ENCODE measurements at regions not wholly inside any gene's neighbourhood (a gene's known extent, or its start where the extent isn't known, plus 50 kb on each side); places are given as distances from the start of the nearest gene placed in this dataset.

DNA sequence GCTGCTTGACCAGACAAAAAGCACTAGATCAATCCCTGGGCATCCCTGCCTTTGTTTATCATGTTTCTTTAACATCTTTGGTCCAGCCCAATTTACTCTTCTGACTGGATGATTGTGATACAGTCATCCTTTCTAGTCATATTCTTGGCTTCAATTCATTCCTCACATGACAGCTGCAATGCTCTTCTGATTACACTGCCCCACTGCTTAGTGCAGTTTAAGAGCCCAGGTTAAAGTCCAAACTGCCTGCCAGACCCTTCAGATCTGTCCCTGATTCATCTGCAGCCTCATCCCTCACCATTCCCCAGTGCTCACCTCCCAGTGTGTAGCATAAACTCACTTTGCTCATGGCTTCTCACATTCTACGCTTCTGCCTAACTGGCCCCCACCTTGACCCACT is 383.8 kb downstream of the TNS3 start:
- Mint-ChIP-seq H3K4me1 (peaks cover 7% of the 10 kb centered on the region), H3K36me3 (no peaks in the 10 kb centered on the region), H3K9me3 (no peaks in the 10 kb centered on the region), H3K27ac (no peak overlapping the region), H3K4me3 (no peak overlapping the region), H3K27me3 (ENCODE audit: insufficient read depth, low read depth) (no peaks in the 10 kb centered on the region)
- H4K20me1 ChIP-seq (ENCODE audit: low read depth), result no peaks in the 10 kb centered on the region
- H3K4me1 ChIP-seq, result no peaks in the 10 kb centered on the region
- H2AFZ ChIP-seq (replicated peaks), result no peak overlapping the region
- H3K79me2 ChIP-seq (ENCODE audit: low read depth), result no peaks in the 10 kb centered on the region
- no peak overlapping the region for H3K4me3 ChIP-seq
- no peak overlapping the region for H3K9ac ChIP-seq
- TF ChIP-seq, protein P1, sequence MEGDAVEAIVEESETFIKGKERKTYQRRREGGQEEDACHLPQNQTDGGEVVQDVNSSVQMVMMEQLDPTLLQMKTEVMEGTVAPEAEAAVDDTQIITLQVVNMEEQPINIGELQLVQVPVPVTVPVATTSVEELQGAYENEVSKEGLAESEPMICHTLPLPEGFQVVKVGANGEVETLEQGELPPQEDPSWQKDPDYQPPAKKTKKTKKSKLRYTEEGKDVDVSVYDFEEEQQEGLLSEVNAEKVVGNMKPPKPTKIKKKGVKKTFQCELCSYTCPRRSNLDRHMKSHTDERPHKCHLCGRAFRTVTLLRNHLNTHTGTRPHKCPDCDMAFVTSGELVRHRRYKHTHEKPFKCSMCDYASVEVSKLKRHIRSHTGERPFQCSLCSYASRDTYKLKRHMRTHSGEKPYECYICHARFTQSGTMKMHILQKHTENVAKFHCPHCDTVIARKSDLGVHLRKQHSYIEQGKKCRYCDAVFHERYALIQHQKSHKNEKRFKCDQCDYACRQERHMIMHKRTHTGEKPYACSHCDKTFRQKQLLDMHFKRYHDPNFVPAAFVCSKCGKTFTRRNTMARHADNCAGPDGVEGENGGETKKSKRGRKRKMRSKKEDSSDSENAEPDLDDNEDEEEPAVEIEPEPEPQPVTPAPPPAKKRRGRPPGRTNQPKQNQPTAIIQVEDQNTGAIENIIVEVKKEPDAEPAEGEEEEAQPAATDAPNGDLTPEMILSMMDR (IDR thresholded peaks at IDR 0.05), result no peak
- TF ChIP-seq EZH2 (IDR thresholded peaks at IDR 0.05) (no peak), EZH2phosphoT487 (IDR thresholded peaks at IDR 0.05) (no peak)
- H3K4me2 ChIP-seq, result no peak overlapping the region
- H3K9me3 ChIP-seq (ENCODE audit: low read depth), result no peaks in the 10 kb centered on the region
- no peaks in the 10 kb centered on the region for H3K36me3 ChIP-seq
- H3K27ac ChIP-seq, result no peak overlapping the region
- no peak for DNase-seq (ENCODE audit: low spot score)
- H3K27me3 ChIP-seq, result no peaks in the 10 kb centered on the region
- H3F3A ChIP-seq (ENCODE audit: low read depth), result no peaks in the 10 kb centered on the region

DNA sequence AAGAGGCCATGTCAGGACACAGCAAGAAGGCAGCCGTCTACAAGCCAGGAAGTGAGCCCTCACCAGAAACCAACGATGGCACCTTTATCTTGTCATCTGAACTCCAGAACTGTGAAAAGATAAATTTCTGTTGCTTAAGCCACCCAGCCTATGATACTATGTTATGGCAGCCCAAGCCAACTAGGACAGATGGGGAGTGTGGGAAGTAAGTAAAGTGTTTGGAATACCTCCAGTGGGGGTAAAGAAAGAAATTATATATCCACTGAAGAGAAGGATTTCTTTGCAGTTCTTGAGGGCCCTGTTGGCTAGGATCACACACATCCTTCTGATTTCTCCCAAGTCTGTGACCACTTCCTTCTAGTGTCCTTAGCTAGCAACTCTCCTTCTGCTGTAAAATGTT is 384.4 kb downstream of the TNS3 start:
- Mint-ChIP-seq H3K27me3 (ENCODE audit: insufficient read depth, low read depth) (peaks cover 3% of the 10 kb centered on the region), H3K27ac (no peak overlapping the region), H3K4me3 (no peak overlapping the region), H3K9me3 (no peaks in the 10 kb centered on the region), H3K36me3 (no peaks in the 10 kb centered on the region), H3K4me1 (peaks cover 5% of the 10 kb centered on the region)
- H3K9ac ChIP-seq, result no peak overlapping the region
- H3K4me3 ChIP-seq, result no peak overlapping the region
- H3K9me3 ChIP-seq (ENCODE audit: low read depth), result no peaks in the 10 kb centered on the region
- no peaks in the 10 kb centered on the region for H3F3A ChIP-seq (ENCODE audit: low read depth)
- no peak overlapping the region for H3K4me2 ChIP-seq
- no peak overlapping the region for H3K27ac ChIP-seq
- no peaks in the 10 kb centered on the region for H3K4me1 ChIP-seq
- TF ChIP-seq EZH2phosphoT487 (IDR thresholded peaks at IDR 0.05) (no peak), EZH2 (IDR thresholded peaks at IDR 0.05) (no peak)
- TF ChIP-seq, protein P1 (IDR thresholded peaks at IDR 0.05), result no peak
- no peaks in the 10 kb centered on the region for H3K36me3 ChIP-seq
- no peak overlapping the region for H2AFZ ChIP-seq (replicated peaks)
- no peaks in the 10 kb centered on the region for H3K27me3 ChIP-seq
- no peaks in the 10 kb centered on the region for H3K79me2 ChIP-seq (ENCODE audit: low read depth)
- no peak for DNase-seq (ENCODE audit: low spot score)
- H4K20me1 ChIP-seq (ENCODE audit: low read depth), result no peaks in the 10 kb centered on the region

DNA sequence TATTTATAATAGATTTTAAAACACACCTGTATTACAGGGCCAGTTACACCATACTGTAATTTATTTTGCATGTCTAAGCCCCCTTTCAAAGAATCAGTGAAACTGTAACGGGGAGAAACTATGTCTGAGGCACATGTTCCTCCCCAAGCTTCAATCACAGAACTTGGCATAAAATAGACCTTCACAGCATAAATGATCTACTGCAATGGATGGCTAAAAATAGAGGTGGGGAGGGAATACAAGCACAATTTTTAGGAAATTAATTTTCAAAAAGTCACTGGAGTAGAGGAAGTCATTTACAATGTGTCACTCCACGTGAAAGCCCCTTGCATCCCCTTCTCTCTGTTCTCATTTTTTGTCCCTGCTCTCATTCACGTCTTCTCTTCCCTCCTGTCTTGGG is 385.2 kb downstream of the TNS3 start:
- DNase-seq (ENCODE audit: low spot score), result no peak

More for the DNA sequence above, 385.2 kb downstream of the TNS3 start:
- H3K4me1 Mint-ChIP-seq, result peaks cover under 1% of the 10 kb centered on the region
- no peaks in the 10 kb centered on the region for H3K79me2 ChIP-seq (ENCODE audit: low read depth)
- no peak overlapping the region for H3K27ac Mint-ChIP-seq
- no peaks in the 10 kb centered on the region for H4K20me1 ChIP-seq (ENCODE audit: low read depth)
- peaks cover 5% of the 10 kb centered on the region for H3K27me3 Mint-ChIP-seq (ENCODE audit: insufficient read depth, low read depth)
- no peak overlapping the region for H3K4me2 ChIP-seq
- H3K27me3 ChIP-seq, result no peaks in the 10 kb centered on the region
- H3K4me1 ChIP-seq, result no peaks in the 10 kb centered on the region
- no peak overlapping the region for H2AFZ ChIP-seq (replicated peaks)
- no peaks in the 10 kb centered on the region for H3K9me3 ChIP-seq (ENCODE audit: low read depth)
- TF ChIP-seq EZH2phosphoT487 (IDR thresholded peaks at IDR 0.05) (no peak), EZH2 (IDR thresholded peaks at IDR 0.05) (no peak)
- TF ChIP-seq, protein P1 (IDR thresholded peaks at IDR 0.05), result no peak
- H3K36me3 Mint-ChIP-seq, result no peaks in the 10 kb centered on the region
- H3K9me3 Mint-ChIP-seq, result no peaks in the 10 kb centered on the region
- H3K36me3 ChIP-seq, result no peaks in the 10 kb centered on the region
- H3K27ac ChIP-seq, result no peak overlapping the region
- no peaks in the 10 kb centered on the region for H3F3A ChIP-seq (ENCODE audit: low read depth)
- no peak overlapping the region for H3K4me3 ChIP-seq
- H3K4me3 Mint-ChIP-seq, result no peak overlapping the region
- no peak overlapping the region for H3K9ac ChIP-seq
